ENCODE measurements at regions not wholly inside any gene's neighbourhood (a gene's known extent, or its start where the extent isn't known, plus 50 kb on each side); places are given as distances from the start of the nearest gene placed in this dataset.
"Not testable (repeated sequence)": the region's sequence is repeated elsewhere in the genome, so short reads cannot be mapped to it uniquely, and the experiment has no call there.

GRCh38 chr1:121048769-121049443 is 135.2 kb downstream of the FAM72B start:
- TF ChIP-seq CTCF (IDR thresholded peaks at IDR 0.05; ENCODE audit: low read length); EZH2 (IDR thresholded peaks at IDR 0.05; ENCODE audit: borderline replicate concordance, low read length): not testable (repeated sequence)
